ENCODE measurements at regions not wholly inside any gene's neighbourhood (a gene's known extent, or its start where the extent isn't known, plus 50 kb on each side); places are given as distances from the start of the nearest gene placed in this dataset.

- 93% methylated on average over 1 of the region's 1 CpG; no CpG with 5 or more reads in 1 of the 2 experiments for WGBS, 2 experiments (ENCODE audit: extremely low coverage in 1 of 2, insufficient coverage in 1 of 2, insufficient read length in 1 of 2, insufficient replicate concordance in 2 of 2, low coverage in 1 of 2, low lambda C conversion rate in 2 of 2, missing lambda C conversion rate in 1 of 2)
- no peak for FAIRE-seq
- no peak overlapping the region for H2AFZ ChIP-seq (ENCODE audit: low read length)
- no peak for TF ChIP-seq KDM1A (IDR thresholded peaks at IDR 0.05; ENCODE audit: borderline replicate concordance, low read length)
- no peak for TF ChIP-seq SAP30 (IDR thresholded peaks at IDR 0.05; ENCODE audit: insufficient read depth, insufficient replicate concordance, low read length)
- TF ChIP-seq POU5F1 (IDR thresholded peaks at IDR 0.05; ENCODE audit: low read depth, low read length): no peak
- TF ChIP-seq USF2 (IDR thresholded peaks at IDR 0.05; ENCODE audit: low read length): no peak
- TF ChIP-seq CTBP2 (IDR thresholded peaks at IDR 0.05; ENCODE audit: borderline replicate concordance, insufficient read depth, insufficient read length, low read length): no peak
- TF ChIP-seq FOSL1 (IDR thresholded peaks at IDR 0.05; ENCODE audit: insufficient read depth, low read depth, low read length): no peak
- no peak for TF ChIP-seq BRCA1 (IDR thresholded peaks at IDR 0.05; ENCODE audit: low read depth, low read length)
- TF ChIP-seq RBBP5 (IDR thresholded peaks at IDR 0.05; ENCODE audit: borderline replicate concordance, low read depth, low read length): no peak
- TF ChIP-seq, protein P1, sequence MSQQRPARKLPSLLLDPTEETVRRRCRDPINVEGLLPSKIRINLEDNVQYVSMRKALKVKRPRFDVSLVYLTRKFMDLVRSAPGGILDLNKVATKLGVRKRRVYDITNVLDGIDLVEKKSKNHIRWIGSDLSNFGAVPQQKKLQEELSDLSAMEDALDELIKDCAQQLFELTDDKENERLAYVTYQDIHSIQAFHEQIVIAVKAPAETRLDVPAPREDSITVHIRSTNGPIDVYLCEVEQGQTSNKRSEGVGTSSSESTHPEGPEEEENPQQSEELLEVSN (IDR thresholded peaks at IDR 0.05): no peak
- no peak for TF ChIP-seq SRF (IDR thresholded peaks at IDR 0.05; ENCODE audit: low read depth, low read length)
These were observed 696.7 kb downstream of the MRPL39 start for GRCh38 chr21:24910591-24910990.

More at GRCh38 chr21:24910591-24910990, 696.7 kb downstream of the MRPL39 start:
- Histone ChIP-seq H3K27ac (ENCODE audit: low read depth, low read length) (no peak overlapping the region), H3K4me3 (ENCODE audit: extremely low read depth in 1 of 4, insufficient read depth in 2 of 4, low read depth in 3 of 4, low read length in 4 of 4) (no peak overlapping the region), H3K9me3 (ENCODE audit: insufficient read depth in 2 of 2, low read depth in 1 of 2, low read length in 1 of 2) (no peaks in the 10 kb centered on the region), H3K56ac (replicated peaks; ENCODE audit: insufficient read length, low read depth, low read length) (no peak overlapping the region), H4K20me1 (replicated peaks in 1 of 2; ENCODE audit: control insufficient read depth in 1 of 2, insufficient read depth in 2 of 2, low read length in 2 of 2) (no peaks in the 10 kb centered on the region), H3K18ac (ENCODE audit: extremely low read depth, low read length) (no peak overlapping the region), H3K4ac (replicated peaks; ENCODE audit: insufficient read length, low read depth, low read length) (no peak overlapping the region), H3K4me2 (ENCODE audit: insufficient read depth in 1 of 2, low read depth in 2 of 2, low read length in 2 of 2) (no peak overlapping the region), H3K27me3 (replicated peaks in 1 of 4; ENCODE audit: control insufficient read depth in 3 of 4, extremely low read depth in 1 of 4, insufficient read depth in 3 of 4, low read length in 3 of 4) (no peaks in the 10 kb centered on the region), H2BK120ac (replicated peaks; ENCODE audit: low read depth, low read length) (no peak overlapping the region), H3K4me1 (replicated peaks in 1 of 4; ENCODE audit: control insufficient read depth in 3 of 4, insufficient read depth in 4 of 4, low read length in 3 of 4) (no peaks in the 10 kb centered on the region), H3K79me1 (ENCODE audit: low read depth, low read length) (no peaks in the 10 kb centered on the region), H3K9ac (replicated peaks in 1 of 4; ENCODE audit: extremely low read depth in 1 of 4, low read depth in 3 of 4, low read length in 3 of 4) (no peak overlapping the region), H3K36me3 (ENCODE audit: control insufficient read depth in 2 of 4, insufficient read depth in 4 of 4, low read length in 3 of 4) (no peaks in the 10 kb centered on the region), H3K23me2 (ENCODE audit: low read depth, low read length) (no peaks in the 10 kb centered on the region), H3K23ac (ENCODE audit: insufficient read length) (no peak overlapping the region), H2AK5ac (ENCODE audit: low read depth, low read length) (no peak overlapping the region), H2BK15ac (ENCODE audit: low read length) (no peak overlapping the region), H4K8ac (ENCODE audit: extremely low read depth, insufficient read depth, low read length) (no peak overlapping the region), H3K14ac (ENCODE audit: insufficient read length) (no peak overlapping the region), H2BK20ac (ENCODE audit: low read length) (no peak overlapping the region), H4K91ac (replicated peaks; ENCODE audit: insufficient read length, low read length) (no peak overlapping the region), H4K5ac (ENCODE audit: insufficient read length, low read depth, low read length) (no peak overlapping the region), H2BK12ac (ENCODE audit: low read depth, low read length) (no peak overlapping the region), H2BK5ac (ENCODE audit: low read depth, low read length) (no peak overlapping the region), H3K79me2 (ENCODE audit: control insufficient read depth in 1 of 2, insufficient read depth in 2 of 2, low read length in 2 of 2) (no peaks in the 10 kb centered on the region)
- CTCF ChIA-PET (ENCODE audit: partially characterized antibody): interaction anchor here (1.3 kb wide), 1 partner anchor 14 kb away, joined by 5 read pairs; no protein-coding TSS in a partner anchor
- DNase-seq (ENCODE audit: low read depth in 1 of 2, low spot score in 2 of 2): no peak
- POLR2A ChIA-PET (ENCODE audit: partially characterized antibody): no interaction called here
